ENCODE measurements at regions not wholly inside any gene's neighbourhood (a gene's known extent, or its start where the extent isn't known, plus 50 kb on each side); places are given as distances from the start of the nearest gene placed in this dataset.

DNA sequence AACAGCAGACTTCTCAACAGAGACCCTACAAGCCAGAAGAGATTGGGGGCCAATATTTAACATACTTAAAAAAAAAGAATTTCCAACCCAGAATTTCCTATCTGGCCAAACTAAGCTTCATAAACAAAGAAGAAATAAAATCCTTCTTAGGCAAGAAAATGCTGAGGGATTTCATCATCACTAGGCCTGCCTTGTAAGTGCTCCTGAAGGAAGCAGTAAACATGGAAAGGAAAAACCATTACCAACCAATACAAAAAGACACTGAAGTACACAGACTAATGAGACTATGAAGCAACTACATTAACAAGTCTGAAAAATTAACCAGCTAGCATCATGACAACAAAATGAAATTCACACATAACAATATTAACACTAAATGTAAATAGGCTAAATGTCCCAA lies 947.9 kb upstream of the CHORDC1 start:
- TF ChIP-seq, protein P1, sequence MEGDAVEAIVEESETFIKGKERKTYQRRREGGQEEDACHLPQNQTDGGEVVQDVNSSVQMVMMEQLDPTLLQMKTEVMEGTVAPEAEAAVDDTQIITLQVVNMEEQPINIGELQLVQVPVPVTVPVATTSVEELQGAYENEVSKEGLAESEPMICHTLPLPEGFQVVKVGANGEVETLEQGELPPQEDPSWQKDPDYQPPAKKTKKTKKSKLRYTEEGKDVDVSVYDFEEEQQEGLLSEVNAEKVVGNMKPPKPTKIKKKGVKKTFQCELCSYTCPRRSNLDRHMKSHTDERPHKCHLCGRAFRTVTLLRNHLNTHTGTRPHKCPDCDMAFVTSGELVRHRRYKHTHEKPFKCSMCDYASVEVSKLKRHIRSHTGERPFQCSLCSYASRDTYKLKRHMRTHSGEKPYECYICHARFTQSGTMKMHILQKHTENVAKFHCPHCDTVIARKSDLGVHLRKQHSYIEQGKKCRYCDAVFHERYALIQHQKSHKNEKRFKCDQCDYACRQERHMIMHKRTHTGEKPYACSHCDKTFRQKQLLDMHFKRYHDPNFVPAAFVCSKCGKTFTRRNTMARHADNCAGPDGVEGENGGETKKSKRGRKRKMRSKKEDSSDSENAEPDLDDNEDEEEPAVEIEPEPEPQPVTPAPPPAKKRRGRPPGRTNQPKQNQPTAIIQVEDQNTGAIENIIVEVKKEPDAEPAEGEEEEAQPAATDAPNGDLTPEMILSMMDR (IDR thresholded peaks at IDR 0.05): no peak
- no peak for TF ChIP-seq POLR2A (IDR thresholded peaks at IDR 0.05)
